SJCRH30 (cell line): ENCODE measurements at regions not wholly inside any gene's neighbourhood (a gene's known extent, or its start where the extent isn't known, plus 50 kb on each side); places are given as distances from the start of the nearest gene placed in this dataset.
A peak's percentile ranks its signal among the peaks of the same experiment; 100 is the strongest.
"Not testable (repeated sequence)": the region's sequence is repeated elsewhere in the genome, so short reads cannot be mapped to it uniquely, and the experiment has no call there.

Experiments
- DNase-seq, 2 experiments: peaks; one replicate each; pipeline ENCODE4 v3.0.0-alpha.2; 2015 to 2020
- H3K27ac ChIP-seq: fragments of 250-450 bp; sonication (Bioruptor Pico); 2 replicates; pipeline ENCODE4 v1.5.1; 2020; ENCODE audit warnings: mild to moderate bottlenecking, moderate library complexity
- H3K27me3 ChIP-seq: fragments of 250-450 bp; sonication (Bioruptor Pico); 2 replicates; pipeline ENCODE4 v1.5.1; 2020; ENCODE audit warnings: mild to moderate bottlenecking, moderate library complexity
- H3K36me3 ChIP-seq: fragments of 250-450 bp; sonication (Bioruptor Pico); 2 replicates; pipeline ENCODE4 v1.5.1; 2020; ENCODE audit warnings: mild to moderate bottlenecking, moderate library complexity
- H3K4me1 ChIP-seq: fragments of 250-450 bp; sonication (Bioruptor Pico); 2 replicates; pipeline ENCODE4 v1.5.1; 2020; ENCODE audit warnings: mild to moderate bottlenecking, moderate library complexity
- H3K4me3 ChIP-seq: fragments of 250-450 bp; sonication (Bioruptor Pico); 2 replicates; pipeline ENCODE4 v1.5.1; 2020; ENCODE audit warnings: mild to moderate bottlenecking, moderate library complexity
- H3K9me3 ChIP-seq: fragments of 250-450 bp; sonication (Bioruptor Pico); replicated peaks from 2 replicates; pipeline ENCODE4 v1.5.1; 2020; ENCODE audit warnings: mild to moderate bottlenecking, moderate library complexity

- Histone ChIP-seq H3K9me3 (no peaks in the 10 kb centered on the region), H3K36me3 (no peaks in the 10 kb centered on the region), H3K4me1 (no peaks in the 10 kb centered on the region), H3K4me3 (no peak overlapping the region), H3K27me3 (no peaks in the 10 kb centered on the region), H3K27ac (no peak overlapping the region)
- no peak for DNase-seq
Observed at GRCh38 chr5:93240228-93240834, 340.7 kb downstream of the NR2F1-AS1 start.

GRCh38 chr5:93236807-93237421 lies 344.1 kb downstream of the NR2F1-AS1 start:
- Histone ChIP-seq H3K36me3 (no peaks in the 10 kb centered on the region), H3K27ac (no peak overlapping the region), H3K9me3 (no peaks in the 10 kb centered on the region), H3K27me3 (no peaks in the 10 kb centered on the region), H3K4me1 (no peaks in the 10 kb centered on the region), H3K4me3 (no peak overlapping the region)
- no peak for DNase-seq

DNA sequence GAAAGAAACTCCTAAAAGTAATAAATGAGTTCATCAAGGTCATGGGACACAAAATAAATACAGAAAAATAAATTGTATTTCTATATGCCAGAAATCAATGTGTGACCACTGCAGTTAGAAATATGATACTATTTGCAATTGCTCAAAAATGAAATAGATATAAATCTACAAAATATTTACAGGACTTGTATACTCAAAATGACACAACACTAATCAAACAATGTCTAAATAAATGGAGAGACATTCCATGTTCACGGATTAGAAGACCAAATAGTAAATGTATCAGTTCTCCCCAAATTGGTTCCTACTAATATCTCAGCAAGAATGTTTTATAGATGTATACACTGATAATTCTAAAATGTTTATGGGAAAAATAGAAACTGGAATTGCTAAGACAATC lies 345.3 kb downstream of the NR2F1-AS1 start:
- DNase-seq, result no peak
- no peaks in the 10 kb centered on the region for H3K4me1 ChIP-seq
- no peaks in the 10 kb centered on the region for H3K36me3 ChIP-seq
- no peaks in the 10 kb centered on the region for H3K9me3 ChIP-seq
- H3K4me3 ChIP-seq, result no peak overlapping the region
- no peak overlapping the region for H3K27ac ChIP-seq
- no peaks in the 10 kb centered on the region for H3K27me3 ChIP-seq

GRCh38 chr5:93226202-93226735 lies 354.8 kb downstream of the NR2F1-AS1 start:
- DNase-seq, result no peak

DNA sequence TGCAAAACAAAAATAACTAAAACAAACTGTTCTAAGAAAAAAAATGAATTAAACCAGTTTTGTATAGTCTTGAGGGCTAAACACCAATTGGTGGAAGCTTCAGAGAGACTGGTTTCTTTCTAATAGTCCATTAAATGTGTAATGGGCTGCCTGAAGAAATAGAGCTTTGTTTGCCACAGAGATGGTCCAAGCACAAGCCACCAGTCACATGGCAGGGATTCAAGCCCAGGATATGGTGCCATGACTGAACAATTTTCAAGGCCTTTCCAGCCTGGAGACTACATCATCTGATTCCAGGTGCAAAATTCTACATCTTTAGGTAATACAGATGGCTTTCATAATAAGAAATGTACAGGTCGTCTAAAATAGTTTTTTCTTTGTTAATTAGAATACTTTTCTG lies 355.3 kb downstream of the NR2F1-AS1 start:
- Histone ChIP-seq H3K9me3 (no peaks in the 10 kb centered on the region), H3K27ac (no peak overlapping the region), H3K4me1 (no peaks in the 10 kb centered on the region; the same call in 1 of the 2 replicates), H3K27me3 (no peaks in the 10 kb centered on the region), H3K4me3 (no peak overlapping the region), H3K36me3 (no peaks in the 10 kb centered on the region)
- DNase-seq, result no peak

More at GRCh38 chr5:93226202-93226735, 354.8 kb downstream of the NR2F1-AS1 start:
- Histone ChIP-seq H3K4me1 (no peaks in the 10 kb centered on the region; the same call in 1 of the 2 replicates), H3K4me3 (no peak overlapping the region), H3K36me3 (no peaks in the 10 kb centered on the region), H3K27me3 (no peaks in the 10 kb centered on the region), H3K27ac (no peak overlapping the region), H3K9me3 (no peaks in the 10 kb centered on the region)

DNA sequence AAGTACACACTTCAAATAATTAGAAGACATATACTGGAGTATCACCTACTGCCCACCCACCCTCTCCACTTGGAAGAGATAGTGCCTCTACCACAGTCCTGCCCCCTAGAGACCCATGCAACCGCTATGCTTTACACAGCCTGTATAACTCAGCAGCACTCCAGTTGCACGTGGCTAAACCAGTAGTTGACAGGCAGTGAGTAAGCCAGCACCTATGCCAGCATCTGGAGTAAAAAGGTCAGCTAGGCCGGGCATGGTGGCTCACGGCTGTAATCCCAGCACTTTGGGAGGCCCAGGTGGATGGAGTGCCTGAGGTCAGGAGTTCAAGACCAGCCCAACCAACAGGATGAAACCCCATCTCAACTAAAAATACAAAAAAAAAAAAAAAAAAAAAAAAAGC lies 356.4 kb downstream of the NR2F1-AS1 start:
- DNase-seq, result no peak

DNA sequence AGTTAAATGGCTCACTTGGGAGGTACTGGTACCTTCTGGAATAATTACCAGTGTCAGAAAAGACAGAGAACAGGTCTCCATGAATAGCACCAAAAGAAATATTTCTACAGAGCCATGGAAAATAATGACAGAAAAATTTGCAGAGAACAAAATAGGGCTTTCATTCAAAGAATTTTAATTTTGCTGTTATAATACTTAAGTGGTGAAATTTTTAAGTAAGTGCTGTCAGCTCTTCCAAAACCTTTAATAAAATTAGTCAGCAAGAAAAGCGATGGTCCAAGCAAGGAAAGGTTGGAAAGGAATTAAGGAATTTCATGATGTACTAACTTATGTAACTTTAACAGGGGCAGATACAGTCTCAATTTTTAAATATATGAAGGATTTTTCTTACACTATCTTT lies 359.2 kb downstream of the NR2F1-AS1 start:
- DNase-seq, result no peak
- Histone ChIP-seq H3K9me3 (no peaks in the 10 kb centered on the region), H3K4me1 (no peaks in the 10 kb centered on the region; the same call in none of the 2 replicates), H3K27me3 (no peaks in the 10 kb centered on the region), H3K27ac (no peak overlapping the region), H3K4me3 (no peak overlapping the region), H3K36me3 (no peaks in the 10 kb centered on the region)

More for the DNA sequence above, 356.4 kb downstream of the NR2F1-AS1 start:
- H3K27me3 ChIP-seq, result no peaks in the 10 kb centered on the region
- no peaks in the 10 kb centered on the region for H3K9me3 ChIP-seq
- H3K4me1 ChIP-seq, result no peaks in the 10 kb centered on the region; the same call in 1 of the 2 replicates
- no peak overlapping the region for H3K27ac ChIP-seq
- H3K4me3 ChIP-seq, result no peak overlapping the region
- H3K36me3 ChIP-seq, result no peaks in the 10 kb centered on the region

DNA sequence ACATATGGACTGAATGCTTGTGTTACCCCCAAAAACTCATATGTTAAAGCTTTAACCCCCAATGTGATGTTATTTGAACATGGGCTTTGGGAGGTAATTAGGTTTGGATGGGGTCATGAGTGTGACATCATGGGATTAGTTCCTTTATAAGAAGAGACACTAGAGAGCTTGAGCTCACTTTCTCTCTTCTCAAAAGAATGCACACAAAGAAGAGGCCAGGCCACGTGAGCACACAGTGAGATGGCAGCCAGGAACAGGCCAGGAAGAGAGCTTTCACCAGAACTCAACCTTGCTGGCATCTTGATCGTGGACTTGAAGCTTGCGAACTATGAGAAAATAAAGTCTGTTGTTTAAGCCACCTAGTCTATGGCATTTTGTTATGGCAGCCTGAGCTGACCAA lies 360.6 kb downstream of the NR2F1-AS1 start:
- DNase-seq, result no peak
- Histone ChIP-seq H3K27ac (no peak overlapping the region), H3K4me1 (no peaks in the 10 kb centered on the region; the same call in none of the 2 replicates), H3K4me3 (no peak overlapping the region), H3K27me3 (no peaks in the 10 kb centered on the region), H3K36me3 (no peaks in the 10 kb centered on the region), H3K9me3 (no peaks in the 10 kb centered on the region)

- no peak overlapping the region for H3K27ac ChIP-seq
- peak in 1 of 2 experiments; percentile 31 for DNase-seq
- H3K9me3 ChIP-seq, result no peaks in the 10 kb centered on the region
- H3K27me3 ChIP-seq, result no peaks in the 10 kb centered on the region
- no peaks in the 10 kb centered on the region for H3K36me3 ChIP-seq
- no peaks in the 10 kb centered on the region; the same call in none of the 2 replicates for H3K4me1 ChIP-seq
- H3K4me3 ChIP-seq, result no peak overlapping the region
Observed at GRCh38 chr5:93219641-93220145, 361.3 kb downstream of the NR2F1-AS1 start.

- not testable (repeated sequence) for H3K27me3 ChIP-seq, H3K36me3 ChIP-seq, H3K4me1 ChIP-seq, H3K4me3 ChIP-seq, H3K27ac ChIP-seq, H3K9me3 ChIP-seq, DNase-seq
Observed at GRCh38 chr5:93213111-93213794, 367.8 kb downstream of the NR2F1-AS1 start.

DNA sequence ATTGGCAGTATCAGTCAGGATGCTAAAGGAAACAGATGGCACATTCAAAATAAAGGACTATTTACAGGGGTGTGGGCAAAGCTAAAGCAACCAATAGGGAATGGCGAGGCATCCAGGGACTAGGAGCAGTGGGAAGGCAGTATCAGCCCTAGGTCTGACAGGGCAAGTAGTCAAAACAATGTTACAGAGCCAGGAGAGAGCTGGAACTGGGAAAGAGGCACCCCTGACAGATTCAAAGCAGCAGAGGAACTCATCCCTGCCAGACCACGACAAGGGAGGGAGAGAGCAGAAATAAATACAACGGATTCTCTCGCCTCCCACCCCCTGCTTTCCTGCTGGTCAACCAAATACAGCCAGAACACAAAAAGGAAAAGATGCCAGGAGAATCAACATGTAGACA lies 371.5 kb downstream of the NR2F1-AS1 start:
- H3K4me3 ChIP-seq, result no peak overlapping the region
- H3K9me3 ChIP-seq, result no peaks in the 10 kb centered on the region
- no peaks in the 10 kb centered on the region for H3K36me3 ChIP-seq
- no peaks in the 10 kb centered on the region for H3K27me3 ChIP-seq
- H3K27ac ChIP-seq, result no peak overlapping the region
- no peak for DNase-seq
- no peaks in the 10 kb centered on the region for H3K4me1 ChIP-seq

GRCh38 chr5:93208141-93208751 lies 372.8 kb downstream of the NR2F1-AS1 start:
- Histone ChIP-seq H3K9me3 (no peaks in the 10 kb centered on the region), H3K4me1 (no peaks in the 10 kb centered on the region)

DNA sequence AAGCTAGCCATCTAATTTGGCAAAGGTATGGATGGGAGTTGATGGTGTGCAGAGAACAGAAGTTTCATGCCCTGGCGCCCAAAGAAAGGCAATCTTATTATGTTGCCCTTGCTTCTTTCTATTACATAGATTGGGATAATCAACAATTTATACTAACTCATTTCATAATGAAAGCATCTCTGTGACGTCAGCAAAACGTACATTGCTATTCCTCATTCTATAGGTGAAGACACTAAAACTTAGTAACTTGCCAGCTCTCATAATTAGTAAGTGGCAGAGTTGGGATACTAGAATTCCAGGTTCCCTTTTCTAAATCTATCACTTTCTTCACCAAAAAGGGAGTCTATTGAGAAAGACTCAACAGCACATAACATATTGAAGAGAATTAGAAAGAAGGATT lies 374.8 kb downstream of the NR2F1-AS1 start:
- Histone ChIP-seq H3K27me3 (no peaks in the 10 kb centered on the region), H3K9me3 (no peaks in the 10 kb centered on the region), H3K36me3 (no peaks in the 10 kb centered on the region), H3K4me3 (no peak overlapping the region), H3K27ac (no peak overlapping the region), H3K4me1 (no peaks in the 10 kb centered on the region)
- no peak for DNase-seq

More at GRCh38 chr5:93208141-93208751, 372.8 kb downstream of the NR2F1-AS1 start:
- Histone ChIP-seq H3K27ac (no peak overlapping the region), H3K4me3 (no peak overlapping the region), H3K36me3 (no peaks in the 10 kb centered on the region), H3K27me3 (no peaks in the 10 kb centered on the region)
- no peak for DNase-seq

- no peak for DNase-seq
- H3K36me3 ChIP-seq, result no peaks in the 10 kb centered on the region
- H3K27me3 ChIP-seq, result no peaks in the 10 kb centered on the region
- H3K4me1 ChIP-seq, result no peaks in the 10 kb centered on the region
- no peaks in the 10 kb centered on the region for H3K9me3 ChIP-seq
- no peak overlapping the region for H3K27ac ChIP-seq
- no peak overlapping the region for H3K4me3 ChIP-seq
Observed at GRCh38 chr5:93201061-93201460, 380.0 kb downstream of the NR2F1-AS1 start.

GRCh38 chr5:93196986-93197385 lies 384.0 kb downstream of the NR2F1-AS1 start:
- no peaks in the 10 kb centered on the region for H3K9me3 ChIP-seq
- H3K36me3 ChIP-seq, result no peaks in the 10 kb centered on the region
- no peak for DNase-seq
- peaks cover 20% of the 10 kb centered on the region for H3K4me1 ChIP-seq
- no peaks in the 10 kb centered on the region for H3K27me3 ChIP-seq
- H3K27ac ChIP-seq, result no peak overlapping the region
- H3K4me3 ChIP-seq, result no peak overlapping the region
